ENCODE measurements at regions not wholly inside any gene's neighbourhood (a gene's known extent, or its start where the extent isn't known, plus 50 kb on each side); places are given as distances from the start of the nearest gene placed in this dataset.
A peak's percentile ranks its signal among the peaks of the same experiment; 100 is the strongest.
"Not testable (repeated sequence)": the region's sequence is repeated elsewhere in the genome, so short reads cannot be mapped to it uniquely, and the experiment has no call there.

DNA sequence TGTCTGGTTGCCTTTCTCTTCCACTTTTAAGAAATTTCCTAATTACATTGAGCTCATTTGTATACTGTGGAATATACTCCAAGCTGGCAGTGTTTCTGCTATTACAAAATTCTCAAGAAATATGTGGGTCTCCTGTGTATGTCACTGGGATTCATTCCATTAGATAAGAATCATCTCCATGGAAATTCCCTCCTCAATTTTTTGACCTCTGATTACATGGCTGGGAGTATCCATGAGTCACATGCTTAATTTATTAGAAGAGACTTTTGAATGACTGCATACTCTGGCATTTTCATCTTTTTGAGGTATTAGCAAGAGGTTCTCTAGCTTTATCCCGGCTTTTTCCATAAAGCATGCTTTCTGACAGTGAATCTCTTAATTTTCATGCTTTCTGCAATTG, 665.5 kb upstream of the CNTNAP5 start:
- no peak for DNase-seq

DNA sequence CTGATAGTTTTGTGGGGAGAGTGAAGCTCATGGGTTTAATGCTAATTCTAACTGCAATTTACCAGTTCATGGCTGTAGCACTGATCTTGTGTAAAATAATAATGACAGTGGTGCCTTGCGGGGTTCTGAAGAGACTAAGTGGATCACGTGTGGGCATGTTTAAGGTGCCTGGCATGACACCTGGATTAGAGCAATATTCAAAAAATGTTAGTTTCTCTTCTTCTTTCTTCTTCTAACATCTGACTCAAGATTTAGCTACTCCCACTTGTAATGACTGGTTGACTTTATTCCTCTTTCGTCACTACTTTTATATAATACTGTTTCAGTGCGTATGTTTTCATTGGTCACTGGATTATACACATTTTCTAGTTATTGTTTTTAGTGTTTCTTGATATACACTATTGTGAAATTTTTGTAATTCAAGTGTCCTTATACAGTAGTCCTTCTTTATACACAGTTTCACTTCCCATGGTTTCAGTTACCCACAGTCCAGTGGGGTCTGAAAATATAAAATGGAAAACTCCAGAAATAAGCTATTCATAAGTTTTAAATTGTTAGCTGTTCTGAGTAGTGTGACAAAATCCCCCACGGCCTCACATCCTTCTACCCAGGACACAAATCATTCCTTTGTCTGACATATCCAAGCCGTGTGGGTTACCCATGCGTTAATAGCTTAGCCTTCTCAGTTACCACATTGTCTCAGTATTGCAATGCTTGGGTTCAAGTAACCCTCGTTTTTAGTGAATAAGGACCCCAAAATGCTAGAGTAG, 662.2 kb upstream of the CNTNAP5 start:
- DNase-seq, result no peak

DNA sequence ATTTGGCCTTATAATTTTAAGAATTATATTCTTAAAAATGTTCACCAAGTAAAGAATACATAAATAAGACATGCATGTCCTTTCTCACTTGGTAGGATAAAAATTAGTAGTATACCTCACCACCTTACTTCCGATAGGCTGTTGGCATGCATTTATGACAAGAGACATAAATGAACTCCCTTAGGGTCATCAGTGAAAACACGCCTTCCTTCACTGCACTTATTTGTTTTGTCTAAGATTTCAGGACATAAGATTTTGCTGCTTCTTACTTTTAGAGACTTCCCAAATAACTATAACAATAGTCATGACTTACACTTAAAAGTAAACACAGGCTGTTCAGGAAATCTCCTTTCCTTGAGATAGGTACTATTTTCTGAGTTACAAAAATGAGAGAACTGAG, 661.3 kb upstream of the CNTNAP5 start:
- no peak for DNase-seq

DNA sequence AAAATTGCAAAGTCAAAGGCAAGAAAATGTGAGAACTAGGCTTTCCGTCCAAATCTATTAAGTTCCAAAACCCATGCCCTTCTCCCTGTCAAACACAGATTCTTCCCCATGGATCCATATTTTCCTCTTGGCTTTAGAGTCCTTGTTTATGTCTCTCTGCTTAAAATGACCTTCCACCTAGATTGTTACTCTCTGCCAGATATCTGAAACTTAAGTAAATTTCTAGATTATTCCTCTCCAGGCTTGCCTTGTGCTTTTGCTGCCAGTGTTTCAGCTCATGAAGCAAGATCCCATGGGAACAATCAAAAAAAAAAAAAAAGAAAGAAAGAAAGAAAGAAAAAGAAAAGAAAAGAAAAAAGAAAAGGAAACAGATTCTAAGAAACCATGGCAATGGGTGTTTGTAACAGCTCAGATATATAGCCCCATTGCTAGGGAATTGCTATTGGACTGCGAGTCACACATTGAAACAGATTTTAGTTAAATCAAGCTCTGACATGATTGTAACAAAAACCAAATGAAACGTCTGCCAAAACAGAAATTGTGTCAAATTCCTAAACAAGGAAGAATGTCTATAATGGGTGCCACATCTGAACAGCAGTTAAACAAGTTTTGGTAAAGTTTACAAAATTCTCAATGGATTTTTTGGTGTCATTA, 660.7 kb upstream of the CNTNAP5 start:
- DNase-seq, result no peak

DNA sequence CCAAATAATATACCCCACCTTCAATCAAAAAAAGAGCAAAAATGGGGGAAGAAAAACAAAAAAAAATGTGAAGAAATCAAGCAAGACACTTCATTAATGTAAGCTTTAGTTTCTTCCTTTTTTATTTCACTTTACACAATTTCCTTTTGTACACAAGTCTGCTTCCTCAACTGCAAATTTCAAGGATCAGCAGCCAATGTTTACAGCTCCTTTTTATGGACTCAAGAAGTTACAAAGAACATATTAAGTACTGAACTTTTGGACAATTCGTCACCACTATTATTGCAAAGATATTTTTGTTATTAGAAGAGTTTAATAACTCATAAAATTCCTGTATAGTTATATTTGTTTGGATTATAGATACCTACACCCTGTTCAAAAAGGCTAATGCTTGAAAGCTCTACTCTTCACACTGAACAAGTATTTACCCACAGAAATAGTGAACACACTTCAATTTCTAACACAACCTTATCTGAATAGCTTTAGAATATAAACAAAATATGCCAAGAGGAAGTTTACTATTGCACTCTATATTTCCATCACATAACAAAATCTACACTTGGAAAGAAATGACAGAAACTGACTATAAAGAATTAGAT, 658.7 kb upstream of the CNTNAP5 start:
- no peak for DNase-seq

DNA sequence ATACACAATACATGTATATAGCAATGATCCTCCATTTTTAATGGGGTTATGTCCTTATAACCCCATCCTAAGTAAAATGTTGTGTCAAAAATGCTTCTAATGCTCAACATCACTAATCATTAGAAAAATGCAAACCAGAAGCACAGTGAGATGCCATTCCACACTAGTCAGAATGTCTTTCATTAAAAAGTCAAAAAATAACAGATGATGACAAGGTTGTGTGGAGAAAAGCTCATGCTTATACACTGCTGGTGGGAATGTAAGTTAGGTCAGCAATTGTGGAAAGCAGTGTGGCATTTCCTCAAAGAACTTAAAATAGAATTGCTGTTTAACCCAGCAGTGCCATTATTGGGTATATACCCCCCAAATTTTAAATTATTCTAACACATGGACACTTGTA, 654.9 kb upstream of the CNTNAP5 start:
- DNase-seq, result no peak

DNA sequence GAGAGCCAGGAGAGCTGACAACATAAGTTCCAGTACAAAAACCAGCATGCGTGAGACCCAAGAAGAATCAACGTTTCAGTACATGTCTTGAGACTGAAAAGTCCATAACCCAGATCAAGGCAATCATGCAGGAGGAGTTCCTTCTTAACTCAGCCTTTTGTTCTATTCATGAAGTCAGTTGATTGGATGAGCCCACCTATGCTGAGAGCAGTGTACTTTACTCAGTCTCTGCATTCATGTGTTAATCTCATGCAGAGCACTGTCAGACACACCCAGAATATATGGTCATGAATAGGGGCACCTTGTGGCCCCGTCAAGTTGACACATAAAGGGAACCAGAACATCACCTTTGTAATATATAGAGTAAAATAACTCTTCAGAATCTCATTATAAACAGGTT, 653.6 kb upstream of the CNTNAP5 start:
- DNase-seq, result no peak

DNA sequence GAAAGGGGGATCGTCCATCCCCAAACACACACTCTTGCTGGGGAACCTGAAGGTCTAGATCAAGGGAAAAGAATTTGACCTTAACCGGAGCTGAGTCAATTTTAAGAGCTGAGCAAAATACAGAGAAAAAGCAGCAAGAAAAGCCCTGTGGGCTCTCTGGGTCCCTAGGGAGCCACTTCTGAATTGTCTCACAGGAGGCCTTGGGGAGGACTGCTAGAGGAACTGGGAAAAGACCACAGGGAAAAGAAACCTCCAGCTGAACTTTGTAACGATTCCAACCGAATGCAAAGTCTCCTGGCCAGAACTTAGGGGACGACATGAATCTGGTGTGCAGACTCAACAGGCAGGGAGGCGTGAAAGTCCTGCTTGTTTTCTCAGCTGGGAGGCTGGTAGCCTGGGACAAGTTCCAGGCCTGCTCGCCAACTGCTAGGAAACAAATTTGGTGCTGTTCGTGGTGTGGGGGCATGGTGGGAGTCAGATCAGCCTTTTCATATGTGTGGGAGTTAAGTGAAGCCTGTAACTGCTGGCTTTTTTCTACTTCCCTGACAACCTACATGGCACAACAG, 644.6 kb upstream of the CNTNAP5 start:
- DNase-seq, result peak in 2 of 14 donors; percentile 1 to 13

DNA sequence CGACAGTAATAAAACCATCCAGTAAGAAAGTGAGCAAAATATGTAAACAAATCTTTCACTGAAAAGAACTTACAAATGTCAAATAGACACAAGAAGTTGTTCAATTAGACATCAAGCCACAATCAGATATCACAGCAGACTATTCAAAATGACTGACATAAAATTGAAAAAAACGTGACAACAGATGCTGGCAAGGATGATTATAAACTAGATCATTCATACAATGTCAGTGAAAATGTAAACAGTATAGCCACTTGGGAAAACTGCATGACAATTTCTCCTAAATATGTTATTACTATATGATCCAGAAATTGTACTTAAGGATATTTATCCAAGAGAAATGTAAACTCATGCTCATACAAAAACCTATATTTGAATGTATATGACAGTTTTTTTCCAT, 609.4 kb upstream of the CNTNAP5 start:
- no peak for DNase-seq

DNA sequence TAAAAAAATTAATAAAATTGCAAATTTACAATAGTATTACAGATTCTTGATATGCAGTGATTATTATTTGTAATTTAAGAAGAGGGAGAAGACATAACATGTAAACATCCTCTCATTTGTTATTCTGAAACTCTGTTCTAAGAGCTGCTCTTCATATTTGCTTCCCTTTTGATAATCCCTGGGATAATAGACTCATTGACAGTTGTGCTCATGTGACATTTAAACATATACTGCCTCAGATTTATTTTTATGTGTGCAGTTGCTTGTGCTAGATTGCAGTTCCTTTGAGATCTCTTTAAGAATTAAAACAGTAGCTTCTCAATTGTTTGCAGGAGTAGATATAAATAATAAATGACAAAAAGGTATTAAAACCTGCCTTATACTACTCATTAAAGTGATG, 605.1 kb upstream of the CNTNAP5 start:
- no peak for DNase-seq

DNA sequence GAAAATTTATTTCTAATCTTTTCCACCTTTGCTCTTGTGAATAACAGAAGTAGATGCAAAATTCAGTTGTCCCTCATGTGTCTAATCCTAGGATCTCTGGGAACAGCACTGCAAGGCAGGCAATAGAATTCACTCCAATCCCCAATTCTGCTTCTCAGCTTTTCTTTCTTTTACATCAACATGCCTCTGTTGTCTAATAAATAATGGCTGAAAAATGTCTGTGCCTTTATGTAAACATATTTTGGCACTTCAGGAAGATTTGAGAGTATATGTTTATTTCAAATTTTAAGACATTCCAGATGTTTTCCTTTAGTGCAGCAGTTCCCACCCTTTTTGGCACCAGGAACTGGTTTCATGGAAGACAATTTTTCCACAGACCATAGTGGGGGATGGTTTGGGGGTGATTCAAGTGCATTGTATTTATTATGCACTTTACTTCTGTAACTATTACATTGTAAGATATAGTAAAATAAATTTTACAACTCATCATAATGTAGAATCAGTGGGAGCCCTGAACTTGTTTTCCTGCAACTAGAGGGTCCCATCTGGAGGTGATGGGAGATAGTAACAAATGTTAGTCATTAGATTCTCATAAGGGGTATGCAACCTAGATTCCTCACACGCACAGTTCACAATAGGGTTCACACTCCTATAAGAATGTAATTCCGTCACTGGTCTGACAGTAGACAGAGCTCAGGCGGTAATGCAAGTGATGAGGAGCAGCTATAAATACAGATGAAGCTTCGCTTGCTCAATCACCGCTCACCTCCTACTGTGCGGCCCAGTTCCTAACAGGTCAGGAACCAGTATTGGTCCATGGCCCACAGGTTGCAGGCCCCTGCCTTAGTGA, 590.3 kb upstream of the CNTNAP5 start:
- no peak for DNase-seq

DNA sequence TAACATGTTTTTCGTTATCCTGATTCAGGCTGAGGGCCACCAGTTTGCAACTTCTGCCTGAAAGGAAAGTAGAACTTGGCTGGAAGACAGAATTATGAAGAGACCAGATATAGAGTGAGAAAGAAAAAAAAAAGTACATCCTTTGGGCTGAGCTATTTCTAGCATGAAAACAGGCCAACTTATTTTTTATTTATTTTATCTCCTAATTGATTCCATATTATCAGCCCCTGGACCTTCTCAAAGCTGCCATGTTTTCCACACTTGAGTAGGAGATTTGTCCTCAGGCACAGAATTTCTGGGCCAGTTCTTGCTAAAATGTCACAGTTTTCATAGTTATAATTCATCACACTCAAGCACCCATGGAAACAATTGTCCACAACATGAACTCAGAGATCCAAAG, 586.8 kb upstream of the CNTNAP5 start:
- no peak for DNase-seq

DNA sequence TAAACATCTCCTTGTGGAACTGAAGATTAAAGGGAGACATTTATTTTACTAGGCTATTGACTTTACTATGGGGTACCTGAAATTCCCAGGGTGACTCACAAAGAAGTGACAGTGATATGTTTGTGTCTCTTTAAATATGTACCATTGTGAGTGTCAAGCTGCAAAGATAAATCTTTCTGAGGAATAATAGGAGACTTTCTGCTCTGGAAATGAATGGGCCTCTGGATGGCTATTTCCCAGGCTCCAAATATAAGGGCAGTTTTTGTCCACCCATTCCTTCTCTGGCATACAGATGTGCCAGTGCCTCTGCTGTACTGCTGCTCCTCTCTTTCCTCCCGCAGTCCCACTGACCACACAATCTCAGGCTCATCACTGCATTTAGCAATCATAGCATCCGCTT, 586.4 kb upstream of the CNTNAP5 start:
- DNase-seq, result peak in 5 of 14 donors; percentile 0 to 9 (median 4)

DNA sequence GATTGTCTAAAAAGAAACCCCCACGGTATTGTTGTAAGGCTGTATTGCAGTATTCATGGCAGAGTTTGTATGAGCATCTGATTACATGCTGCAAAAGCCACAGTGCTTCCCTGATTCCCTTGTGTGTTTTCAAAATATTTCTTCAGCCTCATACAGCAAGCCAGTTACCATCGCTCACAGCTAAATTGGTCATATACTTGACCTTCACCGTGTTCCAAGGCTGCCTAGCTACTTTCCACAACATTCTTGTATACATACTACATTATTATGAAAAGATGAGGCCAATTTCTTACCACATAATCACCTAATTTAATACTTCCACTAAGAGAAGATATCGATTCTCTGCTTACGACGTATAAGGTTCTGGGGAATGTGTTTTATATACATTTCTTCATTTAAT, 576.3 kb upstream of the CNTNAP5 start:
- DNase-seq, result no peak

DNA sequence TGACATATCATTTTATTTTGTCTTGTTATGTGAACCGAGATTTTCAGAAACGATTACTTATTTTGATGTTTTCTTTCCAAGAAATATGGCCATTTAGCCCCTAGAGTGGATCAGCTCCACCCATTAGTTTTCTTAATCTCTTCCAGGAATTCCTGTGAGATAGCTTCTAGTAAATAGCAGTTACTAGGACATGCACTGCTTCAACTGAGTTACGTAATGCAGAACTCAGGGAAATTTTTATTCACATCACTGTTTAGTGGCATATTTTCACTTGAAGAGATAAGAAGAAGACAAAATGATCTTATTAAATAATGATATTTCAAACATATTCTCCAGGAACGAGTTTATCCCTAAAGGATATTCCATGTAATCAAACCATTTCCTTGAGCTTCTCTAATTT, 573.5 kb upstream of the CNTNAP5 start:
- DNase-seq, result no peak

DNA sequence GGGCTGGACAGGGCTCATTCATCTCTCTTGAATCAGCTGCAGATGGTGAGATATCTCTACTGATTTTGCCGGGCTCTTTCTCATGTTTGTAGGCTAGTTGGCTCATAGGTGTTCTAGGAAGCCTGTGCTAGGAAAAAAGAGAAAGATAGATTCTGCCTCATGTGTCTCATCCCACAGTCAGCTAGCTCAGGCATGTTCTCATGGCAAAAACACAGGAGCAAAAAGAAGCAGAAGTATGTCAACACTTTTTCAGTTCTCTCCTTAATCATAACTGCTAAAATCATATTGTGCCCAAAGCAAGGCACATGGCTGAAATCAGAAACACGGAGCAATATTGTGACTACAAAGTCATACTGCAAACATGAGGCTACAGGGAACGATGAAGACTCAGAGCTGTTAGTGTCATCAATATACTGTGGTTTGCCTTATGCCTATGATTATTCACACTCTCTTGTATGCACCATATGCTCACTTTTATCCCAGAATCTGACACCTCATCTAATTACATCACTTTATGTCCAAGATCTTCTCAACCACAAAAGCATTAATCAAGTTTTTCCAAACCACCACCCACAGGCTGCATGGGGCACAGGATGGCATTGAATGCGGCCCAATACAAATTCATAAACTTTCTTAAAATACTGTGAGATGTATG, 571.9 kb upstream of the CNTNAP5 start:
- no peak for DNase-seq

DNA sequence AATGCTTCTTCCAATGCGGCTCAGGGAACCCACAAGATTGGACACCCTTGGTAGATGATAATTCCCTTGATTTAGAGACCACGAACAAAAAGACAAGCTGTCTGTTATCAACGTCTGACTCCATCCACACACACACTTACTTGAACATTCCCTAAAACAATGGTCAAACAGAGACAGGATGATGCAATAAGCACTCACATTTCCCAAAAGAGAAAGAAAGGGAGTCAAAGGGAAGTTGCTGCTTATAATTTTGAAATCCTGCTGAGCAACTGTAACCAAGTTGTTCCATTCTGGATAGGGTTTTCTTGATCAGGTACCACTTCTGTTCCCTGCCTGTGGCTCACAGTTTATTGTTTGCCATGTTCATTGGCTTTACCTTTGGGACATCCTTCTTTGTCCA, 571.3 kb upstream of the CNTNAP5 start:
- DNase-seq, result no peak

DNA sequence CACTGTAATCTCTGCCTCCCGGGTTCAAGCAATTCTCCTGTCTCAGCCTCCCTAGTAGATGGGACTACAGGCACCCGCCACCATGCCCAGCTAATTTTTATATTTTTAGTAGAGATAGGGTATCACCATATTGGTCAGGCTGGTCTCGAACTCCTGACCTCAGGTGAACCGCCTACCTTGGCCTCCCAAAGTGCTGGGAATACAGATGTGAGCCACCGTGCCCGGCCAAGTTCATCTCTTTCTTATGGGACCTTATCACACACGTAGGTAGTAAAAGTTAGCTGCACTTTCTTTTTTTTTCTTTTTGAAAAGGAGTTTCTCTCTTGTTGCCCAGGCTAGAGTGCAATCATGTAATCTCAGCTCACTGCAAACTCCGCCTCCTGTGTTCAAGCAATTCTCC, 569.9 kb upstream of the CNTNAP5 start:
- not testable (repeated sequence) for DNase-seq

DNA sequence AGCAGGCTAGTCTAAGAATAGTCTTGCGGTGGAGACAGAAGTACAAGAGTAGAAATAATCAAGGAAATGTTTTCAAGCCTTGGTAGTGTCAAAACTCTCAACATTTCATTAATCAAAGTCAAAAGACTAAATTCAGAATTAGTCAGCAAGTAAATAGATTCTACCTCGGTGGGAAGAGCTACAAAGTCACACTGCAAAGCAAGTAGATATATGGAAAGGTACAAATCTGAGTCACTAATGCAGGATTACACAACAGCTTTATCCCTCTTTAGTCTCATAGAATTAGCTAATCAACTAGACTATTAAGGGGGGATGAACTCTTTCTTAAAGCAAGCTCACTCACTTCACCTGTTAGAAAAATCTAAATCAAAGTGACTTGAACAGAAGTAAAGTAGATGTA, 568.7 kb upstream of the CNTNAP5 start:
- no peak for DNase-seq

DNA sequence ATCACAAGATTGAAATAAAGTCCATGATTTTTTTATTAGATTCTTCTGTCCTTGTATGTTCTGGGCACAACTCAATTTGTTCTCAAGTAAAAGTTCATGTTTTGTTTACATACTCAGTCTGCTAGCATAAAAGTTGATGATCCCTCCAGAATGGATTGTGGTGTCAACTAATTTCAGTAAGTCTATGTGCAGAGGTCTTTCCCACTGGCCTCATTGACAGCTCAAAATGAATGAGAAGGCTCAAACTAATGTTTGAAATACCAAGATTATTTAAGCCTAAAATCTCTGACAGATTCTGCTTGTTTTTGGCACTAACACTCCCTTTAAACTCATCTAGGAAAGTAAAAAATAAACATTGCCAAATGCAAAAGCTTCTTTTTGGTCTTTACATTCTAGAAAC, 561.2 kb upstream of the CNTNAP5 start:
- DNase-seq, result no peak

DNA sequence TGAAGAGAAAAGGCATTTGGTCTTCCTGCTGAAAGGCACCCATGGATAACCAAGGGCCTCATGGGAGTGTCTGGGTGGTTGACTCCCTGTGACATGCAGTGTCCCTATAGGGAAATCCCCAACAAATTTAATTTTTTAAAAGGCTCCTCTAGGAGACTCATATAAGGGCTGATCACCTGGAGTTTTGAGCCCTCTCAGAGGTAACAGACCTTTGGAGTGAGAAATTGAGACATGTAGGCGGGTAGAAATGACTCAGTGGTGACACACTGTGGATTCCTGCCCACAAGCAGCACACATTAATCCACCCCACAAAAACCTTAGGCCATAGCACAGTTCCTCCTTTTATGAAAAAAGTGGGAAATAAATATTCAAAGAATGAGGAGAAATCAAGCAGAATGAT, 557.0 kb upstream of the CNTNAP5 start:
- DNase-seq, result no peak

DNA sequence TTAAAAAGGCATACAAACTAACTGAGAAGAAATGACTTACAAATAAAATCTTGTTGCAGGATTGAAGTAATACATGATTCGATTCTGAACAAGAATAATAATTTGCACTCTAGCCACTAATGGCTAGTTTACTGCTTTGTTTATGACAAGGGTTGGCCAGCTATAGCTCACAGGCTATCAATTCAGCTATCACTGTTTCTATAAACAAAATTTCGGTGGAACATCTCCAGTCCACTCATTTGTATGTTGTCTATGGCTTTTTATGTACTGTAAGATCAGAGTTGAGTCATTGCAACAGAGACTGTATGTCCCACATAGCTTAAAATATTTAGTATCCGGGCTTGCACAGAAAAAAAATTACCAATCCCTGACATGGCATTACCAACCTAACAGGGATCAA, 543.7 kb upstream of the CNTNAP5 start:
- DNase-seq, result no peak
